ENCODE measurements at regions not wholly inside any gene's neighbourhood (a gene's known extent, or its start where the extent isn't known, plus 50 kb on each side); places are given as distances from the start of the nearest gene placed in this dataset.
"Not testable (repeated sequence)": the region's sequence is repeated elsewhere in the genome, so short reads cannot be mapped to it uniquely, and the experiment has no call there.

GRCh38 chr2:116935097-116935814, 879.2 kb upstream of the DDX18 start:
- no peak for DNase-seq

GRCh38 chr2:116948258-116948657, 866.2 kb upstream of the DDX18 start:
- DNase-seq, result no peak

- DNase-seq, result no peak
Measured at GRCh38 chr2:116949249-116949648, 865.2 kb upstream of the DDX18 start.

- no peak for DNase-seq
Measured at GRCh38 chr2:116952254-116952653, 862.2 kb upstream of the DDX18 start.

- DNase-seq, result no peak
Measured at GRCh38 chr2:116955646-116956045, 858.8 kb upstream of the DDX18 start.

GRCh38 chr2:116975608-116976007, 838.9 kb upstream of the DDX18 start:
- no peak for DNase-seq

- no peak for DNase-seq
Measured at GRCh38 chr2:116979916-116980764, 834.4 kb upstream of the DDX18 start.

- DNase-seq, result no peak
Measured at GRCh38 chr2:116987447-116987846, 827.0 kb upstream of the DDX18 start.

- no peak for DNase-seq
Measured at GRCh38 chr2:116988303-116988702, 826.2 kb upstream of the DDX18 start.

- no peak for DNase-seq
Measured at GRCh38 chr2:117019357-117019756, 795.1 kb upstream of the DDX18 start.

GRCh38 chr2:117027646-117028045, 786.8 kb upstream of the DDX18 start:
- no peak for DNase-seq

GRCh38 chr2:117028708-117029107, 785.8 kb upstream of the DDX18 start:
- DNase-seq, result not testable (repeated sequence)

- no peak for DNase-seq
Measured at GRCh38 chr2:117055499-117056375, 758.8 kb upstream of the DDX18 start.

GRCh38 chr2:117056376-117056748, 758.1 kb upstream of the DDX18 start:
- no peak for DNase-seq

GRCh38 chr2:117057016-117057415, 757.5 kb upstream of the DDX18 start:
- DNase-seq, result no peak

GRCh38 chr2:117058366-117058765, 756.1 kb upstream of the DDX18 start:
- no peak for DNase-seq

- DNase-seq, result no peak
Measured at GRCh38 chr2:117064021-117064420, 750.5 kb upstream of the DDX18 start.

- DNase-seq, result no peak
Measured at GRCh38 chr2:117065912-117066311, 748.6 kb upstream of the DDX18 start.

- no peak for DNase-seq
Measured at GRCh38 chr2:117067900-117068299, 746.6 kb upstream of the DDX18 start.

- DNase-seq, result no peak
Measured at GRCh38 chr2:117068371-117068770, 746.1 kb upstream of the DDX18 start.

GRCh38 chr2:117071556-117072102, 742.9 kb upstream of the DDX18 start:
- DNase-seq, result no peak

GRCh38 chr2:117074756-117075155, 739.7 kb upstream of the DDX18 start:
- DNase-seq, result no peak

- no peak for DNase-seq
Measured at GRCh38 chr2:117085256-117085655, 729.2 kb upstream of the DDX18 start.
